ENCODE measurements at regions not wholly inside any gene's neighbourhood (a gene's known extent, or its start where the extent isn't known, plus 50 kb on each side); places are given as distances from the start of the nearest gene placed in this dataset.
A peak's percentile ranks its signal among the peaks of the same experiment; 100 is the strongest.

DNA sequence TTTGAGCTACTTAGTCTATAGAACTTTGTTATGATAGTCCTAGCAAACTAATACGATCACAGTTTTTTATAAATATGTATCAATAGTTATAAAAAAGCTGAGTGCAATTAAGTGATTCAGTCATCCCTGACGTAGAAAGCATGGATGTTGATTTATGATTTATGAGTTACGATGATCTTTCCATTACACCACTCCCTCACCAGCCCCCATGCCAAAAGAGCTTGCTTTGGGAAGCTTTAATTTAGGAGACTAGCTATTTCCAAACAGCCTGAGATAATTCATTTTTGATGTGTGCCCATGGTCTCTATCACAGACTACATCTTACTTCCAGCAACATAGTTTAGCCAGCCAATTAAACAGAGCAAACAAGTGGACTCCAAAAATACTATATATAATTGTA lies 256.8 kb downstream of the GABRG2 start:
- no peak for DNase-seq (ENCODE audit: low read depth)

DNA sequence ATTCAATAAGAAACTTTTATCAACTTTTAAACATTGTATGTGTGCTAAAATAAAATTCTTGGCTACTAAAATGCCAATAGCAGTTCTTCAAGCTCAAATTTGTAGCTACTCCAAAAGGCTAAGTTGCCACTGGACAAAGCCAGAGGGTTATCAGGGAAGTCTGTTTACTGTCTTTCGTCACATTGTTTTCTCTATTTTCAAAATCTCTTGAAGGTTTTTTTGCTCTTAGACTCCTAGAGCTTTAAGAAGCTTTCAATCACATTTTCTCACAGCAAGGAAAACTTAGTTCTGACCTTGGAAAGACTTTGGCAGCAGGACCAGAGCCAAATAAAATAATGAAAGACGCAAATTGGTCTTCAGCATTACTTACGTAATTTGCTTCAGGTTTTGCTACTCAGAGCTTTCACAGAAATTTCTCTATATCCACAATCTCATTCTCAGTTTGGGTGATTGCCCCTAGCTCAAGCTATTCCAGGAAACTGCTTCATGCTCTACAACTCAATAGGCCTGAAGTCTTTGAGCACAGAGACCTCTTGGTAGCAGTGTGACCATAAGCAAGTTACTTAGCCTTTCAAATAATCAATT lies 257.7 kb downstream of the GABRG2 start:
- DNase-seq (ENCODE audit: low read depth) = peak; percentile 1

GRCh38 chr5:162334944-162335343 lies 267.4 kb downstream of the GABRG2 start:
- no peak for DNase-seq (ENCODE audit: low read depth)

DNA sequence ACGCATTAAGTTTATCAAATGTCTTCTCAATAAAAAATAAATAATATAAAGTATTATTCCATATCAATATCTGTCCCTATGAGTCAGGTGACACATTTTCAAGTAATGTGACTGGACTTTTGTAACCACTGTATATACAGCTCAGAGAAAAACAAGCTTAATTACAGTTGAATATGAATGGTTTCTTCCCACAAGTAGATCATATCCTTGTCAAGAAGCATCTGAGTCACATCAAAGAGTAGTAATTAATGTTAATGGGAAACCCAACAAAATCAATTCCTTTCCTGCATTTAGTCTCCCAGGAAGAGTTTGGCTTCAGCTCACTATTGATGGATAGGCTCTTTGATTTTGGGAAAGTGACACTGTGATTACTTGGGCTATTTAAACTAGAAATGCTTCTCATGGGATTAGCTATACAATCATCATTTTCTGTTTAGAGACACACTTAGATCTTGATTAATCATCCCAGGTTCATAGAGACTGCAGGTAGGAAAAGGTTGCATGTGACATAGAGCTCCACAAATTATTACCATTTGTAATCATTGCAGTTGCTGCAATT lies 292.9 kb downstream of the GABRG2 start:
- no peak for DNase-seq (ENCODE audit: low read depth)

DNA sequence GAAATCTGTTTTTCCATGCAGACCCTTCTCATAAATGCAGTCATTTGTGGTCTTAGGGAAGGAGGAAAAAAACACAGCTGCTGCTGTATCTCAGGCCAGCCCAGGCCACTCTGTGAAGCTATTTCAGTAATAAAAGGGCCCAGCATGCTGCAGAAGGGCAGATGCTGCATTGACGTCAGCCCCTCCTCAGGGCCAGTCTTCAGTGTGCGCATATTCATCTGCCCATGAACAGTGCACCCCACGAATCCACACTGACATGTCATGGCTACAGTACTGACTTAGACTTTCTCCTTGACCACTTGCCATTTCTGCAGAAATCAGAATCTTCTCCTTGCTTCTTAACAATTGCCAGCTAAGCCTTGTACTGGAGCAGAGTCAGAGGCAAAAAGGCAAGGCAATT lies 304.7 kb downstream of the GABRG2 start:
- no peak for DNase-seq (ENCODE audit: low read depth)

DNA sequence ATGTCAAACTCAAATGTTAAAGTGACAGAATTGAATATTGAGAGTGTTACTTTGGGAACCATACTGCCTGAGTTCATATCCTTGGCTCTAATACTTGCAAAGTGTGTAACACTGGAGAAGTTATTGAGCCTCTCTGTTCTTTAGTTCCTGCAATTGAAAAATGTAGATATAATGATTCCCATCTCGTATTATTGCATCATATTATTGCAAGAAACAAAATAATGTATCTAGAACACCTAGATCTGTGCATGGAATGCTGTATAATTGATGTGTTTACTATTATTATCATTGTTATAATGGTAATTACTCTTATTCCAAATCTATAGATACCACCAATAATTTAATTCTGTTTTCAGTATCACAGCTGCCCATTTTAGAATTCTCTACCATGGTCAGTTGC lies 310.3 kb downstream of the GABRG2 start:
- no peak for DNase-seq (ENCODE audit: low read depth)

- no peak for DNase-seq (ENCODE audit: low read depth)
Observed at GRCh38 chr5:162382839-162383238, 315.3 kb downstream of the GABRG2 start.

DNA sequence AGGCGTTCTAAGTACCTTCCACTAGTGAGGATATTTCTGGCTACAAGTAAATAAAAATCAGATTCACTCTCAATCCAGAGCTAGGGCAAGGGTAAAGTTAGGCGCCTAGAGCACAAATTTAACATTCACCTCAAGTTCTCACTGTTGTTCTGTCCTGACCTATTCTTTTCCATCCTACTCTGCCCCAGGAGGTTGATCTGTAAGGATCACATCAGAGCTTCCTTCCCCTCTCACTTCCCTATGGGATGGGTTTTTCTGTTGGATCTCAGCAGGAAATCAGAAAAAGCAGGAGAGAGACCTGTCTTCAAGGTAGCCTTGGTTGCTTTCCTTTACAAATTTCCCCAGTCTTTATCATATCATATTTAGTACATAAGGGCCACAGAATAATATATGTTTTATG lies 316.7 kb downstream of the GABRG2 start:
- DNase-seq (ENCODE audit: low read depth) = no peak

GRCh38 chr5:162391833-162392232 lies 324.3 kb downstream of the GABRG2 start:
- no peak for DNase-seq (ENCODE audit: low read depth)

- no peak for DNase-seq (ENCODE audit: low read depth)
Observed at GRCh38 chr5:162392336-162392735, 324.8 kb downstream of the GABRG2 start.

DNA sequence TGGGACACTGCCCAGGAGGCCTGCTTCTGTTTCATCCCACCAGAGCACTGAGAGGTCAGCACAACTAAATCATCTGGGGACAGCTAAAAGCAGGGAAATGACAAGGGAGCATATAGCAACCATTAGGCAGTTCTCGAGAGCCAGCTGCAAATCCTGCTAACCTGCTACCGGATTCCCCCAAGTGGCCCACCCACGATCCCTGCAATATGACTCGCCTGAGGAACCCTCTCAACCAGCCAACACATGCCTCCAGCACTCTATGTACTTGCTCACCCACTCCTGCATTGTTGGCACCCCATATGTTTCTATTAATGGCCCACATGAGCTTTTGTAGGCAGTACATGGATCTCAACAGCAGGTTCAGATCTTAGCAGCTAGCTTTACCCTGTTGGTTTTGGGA lies 326.0 kb downstream of the GABRG2 start:
- DNase-seq (ENCODE audit: low read depth) = no peak

- DNase-seq (ENCODE audit: low read depth) = no peak
Observed at GRCh38 chr5:162407614-162408013, 340.0 kb downstream of the GABRG2 start.

GRCh38 chr5:162410365-162410764 lies 342.8 kb downstream of the GABRG2 start:
- DNase-seq (ENCODE audit: low read depth) = no peak

DNA sequence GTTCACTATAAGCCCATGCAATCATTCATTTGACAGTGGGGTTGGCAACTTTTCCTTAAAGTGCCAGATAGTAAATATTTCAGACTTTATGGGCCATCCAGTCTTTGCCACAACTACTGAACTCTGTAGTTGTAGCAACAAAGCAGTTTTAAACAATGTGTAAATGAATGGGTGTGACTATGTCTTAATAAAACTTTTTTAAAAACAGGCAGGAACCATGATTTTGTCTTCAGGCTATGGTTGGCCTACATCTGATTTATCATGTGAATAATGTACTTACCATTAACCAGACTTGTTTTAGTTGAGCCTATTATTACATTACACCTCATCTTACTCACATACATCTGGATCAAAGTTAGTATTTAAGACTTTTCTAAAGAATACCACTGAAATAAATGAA lies 361.6 kb downstream of the GABRG2 start:
- DNase-seq (ENCODE audit: low read depth) = peak; percentile 92

DNA sequence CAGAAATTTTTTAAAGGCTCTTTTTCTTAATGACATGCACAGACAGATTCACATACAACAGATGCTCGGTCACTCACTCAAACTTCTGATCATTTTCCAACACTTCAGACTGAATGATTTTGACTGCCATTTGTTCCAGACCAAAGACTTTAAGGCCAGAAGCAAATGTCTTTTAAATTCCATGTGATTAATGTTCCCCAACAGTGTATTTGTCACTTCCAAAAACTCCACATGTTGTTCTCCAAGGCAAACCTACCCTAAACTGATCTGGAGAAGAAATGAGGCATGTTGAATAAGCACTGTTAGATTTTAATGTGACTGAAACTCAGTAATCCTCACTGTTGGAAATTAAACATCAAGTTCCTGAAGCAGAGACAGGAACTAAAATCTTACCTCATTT lies 366.7 kb downstream of the GABRG2 start:
- DNase-seq (ENCODE audit: low read depth) = peak; percentile 98

GRCh38 chr5:162436055-162436454 lies 368.5 kb downstream of the GABRG2 start:
- no peak for DNase-seq (ENCODE audit: low read depth)

DNA sequence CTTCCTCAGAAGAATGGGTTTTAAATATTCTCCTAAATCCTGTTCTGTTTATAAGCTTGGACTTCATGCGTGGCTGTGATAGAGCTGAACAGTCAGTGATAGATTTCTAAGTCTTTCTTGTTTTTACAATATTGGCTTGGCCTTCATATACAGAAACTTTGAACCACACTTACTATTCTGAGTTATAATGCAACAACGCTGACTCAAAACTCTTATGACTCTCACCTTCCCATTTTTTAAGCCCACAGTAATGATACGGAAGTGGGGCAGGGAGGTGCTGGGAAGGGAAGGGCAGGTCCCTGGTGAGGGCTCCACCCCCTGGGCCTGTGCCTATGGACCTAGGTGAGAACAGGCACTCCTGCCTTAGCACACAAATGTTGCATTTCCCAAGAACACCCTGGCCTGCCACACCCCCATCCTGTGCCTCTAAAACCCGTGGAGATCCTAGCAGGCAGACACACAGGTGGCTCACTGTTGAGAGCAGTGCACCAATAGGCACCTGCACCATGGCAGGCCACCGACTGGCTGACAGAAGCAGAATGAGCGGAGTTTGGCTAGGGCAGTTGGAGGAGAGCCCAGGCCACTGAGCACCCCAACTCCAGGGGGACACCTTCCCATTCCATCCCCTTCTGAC lies 376.7 kb downstream of the GABRG2 start:
- DNase-seq (ENCODE audit: low read depth) = no peak

DNA sequence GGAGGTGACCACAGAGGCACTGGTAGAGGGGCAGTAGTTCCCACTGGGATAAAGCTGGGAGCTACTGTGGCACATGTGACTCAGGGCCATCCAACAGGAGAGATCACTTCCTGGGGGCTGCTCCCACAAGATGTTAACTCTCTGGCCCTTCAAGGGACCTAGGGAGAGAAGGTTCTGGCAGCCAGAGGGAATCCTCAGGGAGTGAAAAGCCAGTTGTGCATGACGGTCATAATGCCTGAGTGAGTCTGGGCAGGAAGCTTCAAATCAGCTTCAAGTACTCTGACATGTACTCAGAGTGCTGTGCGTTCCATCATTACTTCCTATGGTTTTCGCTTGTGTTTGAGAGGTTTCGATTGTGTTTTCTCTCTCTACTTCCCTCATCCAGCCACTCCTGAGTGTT lies 388.5 kb downstream of the GABRG2 start:
- DNase-seq (ENCODE audit: low read depth) = peak; percentile 63

- peak; percentile 65 for DNase-seq (ENCODE audit: low read depth)
Observed at GRCh38 chr5:162466011-162466410, 398.4 kb downstream of the GABRG2 start.

GRCh38 chr5:162473041-162473714 lies 405.6 kb downstream of the GABRG2 start:
- peak; percentile 29 for DNase-seq (ENCODE audit: low read depth)

- DNase-seq (ENCODE audit: low read depth) = peak; percentile 84
Observed at GRCh38 chr5:162474239-162474638, 406.7 kb downstream of the GABRG2 start.

DNA sequence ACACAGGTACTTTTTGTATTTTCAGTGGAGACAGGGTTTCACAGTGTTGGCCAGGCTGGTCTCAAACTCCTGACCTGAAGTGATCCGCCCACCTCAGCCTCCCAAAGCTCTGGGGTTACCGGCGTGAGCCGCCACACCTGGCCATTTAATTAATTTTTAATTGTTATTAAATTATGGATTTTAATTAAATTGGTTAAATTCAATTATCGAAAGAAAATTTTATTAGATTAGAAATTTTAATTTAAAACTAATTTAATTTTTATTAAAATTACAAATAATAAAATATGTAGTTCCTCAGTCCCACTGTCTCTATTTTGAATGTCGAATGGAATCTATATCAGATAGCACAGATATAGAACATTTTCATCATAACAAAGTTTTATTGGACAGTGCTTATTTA lies 416.5 kb downstream of the GABRG2 start:
- DNase-seq (ENCODE audit: low read depth) = no peak

- peak; percentile 71 for DNase-seq (ENCODE audit: low read depth)
Observed at GRCh38 chr5:162484986-162485385, 417.4 kb downstream of the GABRG2 start.
